Keratinocyte (primary cell): ENCODE measurements at regions not wholly inside any gene's neighbourhood (a gene's known extent, or its start where the extent isn't known, plus 50 kb on each side); places are given as distances from the start of the nearest gene placed in this dataset.

Experiments
- DNase-seq: peaks from one replicate; pipeline ENCODE4 v3.0.0-alpha.2; 2011; ENCODE audit warnings: low read depth, missing footprints, low spot score
- FAIRE-seq: peaks from 2 replicates; lab custom pipeline; 2011; peaks lifted over from hg19 to GRCh38; lab: Jason Lieb, UNC
- H2AFZ ChIP-seq: 2 replicates; pipeline ENCODE4 v1.6.0; 2012; ENCODE audit warnings: low read length, control low read depth, inconsistent platforms; ENCODE audit not compliant: control insufficient read depth
- H3K27ac ChIP-seq: 2 replicates; pipeline ENCODE4 v1.5.1; 2011; ENCODE audit warnings: low read length; ENCODE audit not compliant: control insufficient read depth, insufficient read depth
- H3K27me3 ChIP-seq: 3 replicates; pipeline ENCODE4 v1.6.0; 2011; ENCODE audit warnings: low read length; ENCODE audit not compliant: control insufficient read depth, insufficient read depth; ENCODE audit errors: extremely low read depth
- H3K36me3 ChIP-seq, 2 experiments: 2 replicates in 1 of 2; 3 replicates in 1 of 2; pipeline ENCODE4 v1.5.1; 2011; ENCODE audit warnings: low read length in 2 of 2, mild to moderate bottlenecking in 1 of 2; ENCODE audit not compliant: control insufficient read depth in 2 of 2, insufficient read depth in 2 of 2; ENCODE audit errors: extremely low read depth in 1 of 2
- H3K4me1 ChIP-seq: 3 replicates; pipeline ENCODE4 v1.5.1; 2011; ENCODE audit warnings: low read length; ENCODE audit not compliant: control insufficient read depth, insufficient read depth; ENCODE audit errors: extremely low read depth
- H3K4me2 ChIP-seq: 3 replicates; pipeline ENCODE4 v1.6.0; 2011; ENCODE audit warnings: low read depth, low read length; ENCODE audit not compliant: control insufficient read depth, insufficient read depth; ENCODE audit errors: extremely low read depth
- H3K4me3 ChIP-seq, 3 experiments: fragments of 200-600 bp in 1 of 3; sonication (generic) in 1 of 3; 2 replicates in 2 of 3; 3 replicates in 1 of 3; pipeline ENCODE4 v1.5.1; 2011 to 2016; ENCODE audit warnings: low read length in 3 of 3, mild to moderate bottlenecking in 3 of 3, control low read depth in 2 of 3, inconsistent platforms in 1 of 3, low read depth in 1 of 3, mixed read lengths in 1 of 3, mixed run types in 1 of 3, moderate library complexity in 1 of 3; ENCODE audit not compliant: control insufficient read depth in 2 of 3, insufficient read depth in 2 of 3; ENCODE audit errors: extremely low read depth in 1 of 3
- H3K79me2 ChIP-seq: 2 replicates; pipeline ENCODE4 v1.6.0; 2012; ENCODE audit warnings: low read length; ENCODE audit not compliant: control insufficient read depth, insufficient read depth
- H3K9ac ChIP-seq: 3 replicates; pipeline ENCODE4 v1.6.0; 2011; ENCODE audit warnings: low read length; ENCODE audit not compliant: control insufficient read depth, insufficient read depth; ENCODE audit errors: extremely low read depth
- H3K9me1 ChIP-seq: 3 replicates; pipeline ENCODE4 v1.6.0; 2011; ENCODE audit warnings: low read length; ENCODE audit not compliant: control insufficient read depth, insufficient read depth; ENCODE audit errors: extremely low read depth
- H3K9me3 ChIP-seq: 2 replicates; pipeline ENCODE4 v1.5.1; 2012; ENCODE audit warnings: low read depth, low read length; ENCODE audit not compliant: control insufficient read depth
- H4K20me1 ChIP-seq: 3 replicates; pipeline ENCODE4 v1.6.0; 2011; ENCODE audit warnings: low read length; ENCODE audit not compliant: control insufficient read depth, insufficient read depth; ENCODE audit errors: extremely low read depth
- EZH2 ChIP-seq: IDR thresholded peaks from one replicate; pipeline ENCODE4 v1.6.1; 2012; ENCODE audit warnings: inconsistent platforms, mild to moderate bottlenecking, low read length, moderate library complexity
- dilution Hi-C: fragments of 300-500 bp; cut with MboI; formaldehyde crosslinking; loops from one replicate; pipeline ENCODE4 v1.7.0; 2020; ENCODE audit warnings: low sequenced_read_pairs; ENCODE audit not compliant: extremely low pct_ligation_motif_present
- TF ChIP-seq, protein P1 (sequence below), 3 experiments: IDR thresholded peaks in 1 of 3; conservative IDR thresholded peaks in 1 of 3; optimal IDR thresholded peaks in 1 of 3; 2 replicates in 2 of 3; 3 replicates in 1 of 3; pipeline versions ENCODE3 to v1.5.1; 2011; ENCODE audit warnings: low read length in 3 of 3, mild to moderate bottlenecking in 3 of 3, moderate library complexity in 2 of 3, control low read depth in 1 of 3, inconsistent platforms in 1 of 3; ENCODE audit not compliant: insufficient read depth in 2 of 3; ENCODE audit errors: extremely low read depth in 1 of 3

DNA sequence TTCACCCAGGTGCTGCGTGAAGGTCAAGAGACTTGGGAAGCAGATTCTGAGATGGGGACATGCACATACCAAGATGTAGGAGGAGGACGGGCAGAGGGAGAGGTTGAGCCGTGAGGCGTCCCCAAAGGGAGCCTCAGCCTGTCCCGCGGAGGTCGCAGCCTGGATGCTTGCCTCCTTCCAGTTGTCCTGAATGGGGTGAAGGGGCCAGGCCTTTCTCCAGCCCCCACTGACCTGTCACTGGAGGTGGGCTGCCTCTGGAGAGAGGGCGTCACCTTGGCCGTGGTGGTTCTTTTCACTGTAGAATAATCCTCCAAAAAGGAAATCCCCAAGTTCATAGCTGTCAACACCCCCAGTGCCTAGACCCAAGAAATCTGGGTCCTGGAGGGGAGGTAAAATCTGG is 283.0 kb upstream of the VSTM2A start:
- Histone ChIP-seq H2AFZ (no peak overlapping the region), H4K20me1 (no peaks in the 10 kb centered on the region)
- no peak for FAIRE-seq

DNA sequence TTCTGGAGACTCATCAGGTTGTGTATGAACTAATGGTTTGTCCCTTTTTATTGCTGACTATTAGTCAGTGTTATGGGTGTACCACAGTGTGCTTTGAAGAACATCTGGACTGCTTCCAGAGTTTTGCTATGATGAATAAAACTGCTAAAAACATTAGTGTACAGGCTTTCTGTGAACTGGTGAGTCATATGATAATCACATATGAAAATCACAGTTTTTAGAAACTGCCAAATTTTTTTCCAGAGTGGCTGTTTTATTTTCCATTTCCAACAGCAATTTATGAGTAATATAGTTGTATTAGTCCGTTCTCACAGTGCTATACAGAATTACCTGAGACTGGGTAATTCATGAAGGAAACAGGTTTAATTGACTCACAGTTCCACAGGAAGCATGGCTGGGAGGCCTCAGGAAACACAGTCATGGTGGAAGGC is 281.2 kb upstream of the VSTM2A start:
- Histone ChIP-seq H3K9me3 (no peaks in the 10 kb centered on the region), H4K20me1 (no peaks in the 10 kb centered on the region), H3K36me3 (no peaks in the 10 kb centered on the region), H3K27ac (peak overlapping the region; percentile 87), H3K9ac (peak overlapping the region; percentile 54), H2AFZ (peak overlapping the region; percentile 76), H3K4me3 (no peak overlapping the region), H3K79me2 (no peaks in the 10 kb centered on the region), H3K4me1 (peaks cover 9% of the 10 kb centered on the region), H3K4me2 (peak overlapping the region; percentile 18), H3K27me3 (no peaks in the 10 kb centered on the region), H3K9me1 (no peaks in the 10 kb centered on the region)
- FAIRE-seq (peak; percentile 94), DNase-seq (peak; percentile 87)
- dilution Hi-C loops, result no loop called here
- TF ChIP-seq, protein P1, sequence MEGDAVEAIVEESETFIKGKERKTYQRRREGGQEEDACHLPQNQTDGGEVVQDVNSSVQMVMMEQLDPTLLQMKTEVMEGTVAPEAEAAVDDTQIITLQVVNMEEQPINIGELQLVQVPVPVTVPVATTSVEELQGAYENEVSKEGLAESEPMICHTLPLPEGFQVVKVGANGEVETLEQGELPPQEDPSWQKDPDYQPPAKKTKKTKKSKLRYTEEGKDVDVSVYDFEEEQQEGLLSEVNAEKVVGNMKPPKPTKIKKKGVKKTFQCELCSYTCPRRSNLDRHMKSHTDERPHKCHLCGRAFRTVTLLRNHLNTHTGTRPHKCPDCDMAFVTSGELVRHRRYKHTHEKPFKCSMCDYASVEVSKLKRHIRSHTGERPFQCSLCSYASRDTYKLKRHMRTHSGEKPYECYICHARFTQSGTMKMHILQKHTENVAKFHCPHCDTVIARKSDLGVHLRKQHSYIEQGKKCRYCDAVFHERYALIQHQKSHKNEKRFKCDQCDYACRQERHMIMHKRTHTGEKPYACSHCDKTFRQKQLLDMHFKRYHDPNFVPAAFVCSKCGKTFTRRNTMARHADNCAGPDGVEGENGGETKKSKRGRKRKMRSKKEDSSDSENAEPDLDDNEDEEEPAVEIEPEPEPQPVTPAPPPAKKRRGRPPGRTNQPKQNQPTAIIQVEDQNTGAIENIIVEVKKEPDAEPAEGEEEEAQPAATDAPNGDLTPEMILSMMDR (optimal IDR thresholded peaks at IDR 0.05 in 1 of 3, IDR thresholded peaks at IDR 0.05 in 1 of 3, conservative IDR thresholded peaks at IDR 0.05 in 1 of 3; ENCODE audit: extremely low read depth in 1 of 3, insufficient read depth in 2 of 3, low read length in 3 of 3), result no peak
- TF ChIP-seq EZH2, result no peak

More for the DNA sequence above, 283.0 kb upstream of the VSTM2A start:
- dilution Hi-C loops, result no loop called here
- H3K4me2 ChIP-seq, result no peak overlapping the region
- no peak for DNase-seq
- no peak overlapping the region for H3K27ac ChIP-seq
- H3K79me2 ChIP-seq, result no peaks in the 10 kb centered on the region
- no peak overlapping the region for H3K9ac ChIP-seq
- TF ChIP-seq EZH2, result no peak
- TF ChIP-seq, protein P1 (optimal IDR thresholded peaks at IDR 0.05 in 1 of 3, IDR thresholded peaks at IDR 0.05 in 1 of 3, conservative IDR thresholded peaks at IDR 0.05 in 1 of 3; ENCODE audit: extremely low read depth in 1 of 3, insufficient read depth in 2 of 3, low read length in 3 of 3), result no peak
- H3K36me3 ChIP-seq, result no peaks in the 10 kb centered on the region
- no peaks in the 10 kb centered on the region for H3K9me1 ChIP-seq
- no peaks in the 10 kb centered on the region for H3K27me3 ChIP-seq
- no peaks in the 10 kb centered on the region for H3K9me3 ChIP-seq
- H3K4me1 ChIP-seq, result peaks cover 9% of the 10 kb centered on the region
- H3K4me3 ChIP-seq, result no peak overlapping the region
